Right lobe of liver (tissue), 4 donors: ENCODE measurements at regions not wholly inside any gene's neighbourhood (a gene's known extent, or its start where the extent isn't known, plus 50 kb on each side); places are given as distances from the start of the nearest gene placed in this dataset.

Experiments used
- CTCF ChIP-seq, 4 donors: fragments of 200-600 bp in 3 of 4; fragments of 450-650 bp in 1 of 4; IDR thresholded peaks; one replicate each; pipeline versions ENCODE4 v1.5.1 to v1.8.0; 2016 to 2022; ENCODE audit warnings: antibody characterized with exemption in 4 of 4, mild to moderate bottlenecking in 2 of 4
- POLR2A ChIP-seq: fragments of 450-650 bp; IDR thresholded peaks from one replicate; pipeline ENCODE4 v1.6.1; 2017; ENCODE audit warnings: antibody characterized with exemption, mild to moderate bottlenecking
- donor health status: DM: no; HTN: no; CAD: no.
- donor health status: DM: no; HTN: no; CAD: no.
- donor health status: DM: no; HTN: yes; CAD: no.

GRCh38 chrX:36856849-36857248 is 151.3 kb upstream of the FAM47C start:
- TF ChIP-seq CTCF (IDR thresholded peaks at IDR 0.05): peak in 2 of 4 donors; percentile 25 to 36
- TF ChIP-seq POLR2A: no peak
